ENCODE measurements at regions not wholly inside any gene's neighbourhood (a gene's known extent, or its start where the extent isn't known, plus 50 kb on each side); places are given as distances from the start of the nearest gene placed in this dataset.

GRCh38 chr3:177550667-177551066, 353.4 kb upstream of the TBL1XR1 start:
- no peak for DNase-seq

DNA sequence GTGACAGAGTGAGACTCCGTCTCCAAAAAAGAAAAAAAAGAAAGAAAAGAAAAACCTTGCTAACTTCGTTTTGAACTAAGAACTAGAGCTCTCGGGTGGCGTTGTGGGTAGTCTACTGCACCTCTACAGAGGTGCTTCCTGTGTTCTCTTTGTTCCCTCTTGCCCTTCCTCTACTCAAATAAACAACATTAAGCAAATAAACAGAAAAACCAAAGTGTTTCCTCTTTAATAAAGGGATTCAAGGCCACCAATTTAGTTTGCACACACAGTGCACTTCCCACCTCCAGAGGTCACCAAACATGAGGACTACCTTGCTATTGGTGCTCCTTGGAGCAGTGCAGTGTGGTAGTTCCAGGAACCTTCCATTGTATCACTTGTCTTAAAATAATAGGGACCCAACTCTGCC, 354.2 kb upstream of the TBL1XR1 start:
- DNase-seq: no peak

DNA sequence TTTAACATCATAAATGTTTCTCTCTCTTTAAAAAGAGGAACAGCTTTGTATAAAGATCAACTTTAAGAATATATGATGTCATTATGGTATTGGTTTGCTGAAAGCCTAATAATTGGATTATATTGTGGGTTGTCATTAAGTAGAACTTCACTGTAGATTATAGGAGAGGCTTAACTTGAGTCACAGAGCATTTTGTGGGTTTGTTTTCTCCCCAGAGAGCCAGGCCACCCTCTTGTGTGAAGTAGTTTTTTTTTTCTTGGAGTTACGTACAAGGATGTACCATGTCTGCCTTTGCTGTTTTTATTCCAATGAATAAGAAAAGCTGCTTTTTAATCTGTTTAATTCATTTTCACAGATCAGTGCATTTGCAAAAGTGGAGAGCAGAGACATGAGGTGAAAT, 354.8 kb upstream of the TBL1XR1 start:
- DNase-seq: no peak

DNA sequence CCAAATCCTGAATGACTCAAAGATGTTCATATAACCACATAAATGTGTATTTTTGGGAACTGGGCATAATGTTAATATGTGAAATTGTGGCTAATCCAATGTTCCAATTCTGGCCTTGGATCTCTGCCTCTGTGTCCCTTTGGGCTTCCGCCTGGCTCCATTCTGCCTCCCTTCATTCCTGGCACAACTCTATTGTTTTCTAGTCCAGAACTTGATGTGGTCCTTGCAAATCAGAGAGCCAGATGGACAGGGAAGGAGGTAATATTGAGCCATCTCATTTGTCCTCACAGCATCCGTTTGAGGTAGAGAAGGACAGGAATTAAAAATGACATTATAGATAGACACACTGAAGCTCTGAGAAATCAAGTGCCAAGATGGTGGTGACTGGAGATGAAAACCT, 355.7 kb upstream of the TBL1XR1 start:
- no peak for DNase-seq

GRCh38 chr3:177553579-177553978, 356.3 kb upstream of the TBL1XR1 start:
- DNase-seq: no peak

GRCh38 chr3:177554895-177555759, 357.8 kb upstream of the TBL1XR1 start:
- DNase-seq: peak; percentile 65

DNA sequence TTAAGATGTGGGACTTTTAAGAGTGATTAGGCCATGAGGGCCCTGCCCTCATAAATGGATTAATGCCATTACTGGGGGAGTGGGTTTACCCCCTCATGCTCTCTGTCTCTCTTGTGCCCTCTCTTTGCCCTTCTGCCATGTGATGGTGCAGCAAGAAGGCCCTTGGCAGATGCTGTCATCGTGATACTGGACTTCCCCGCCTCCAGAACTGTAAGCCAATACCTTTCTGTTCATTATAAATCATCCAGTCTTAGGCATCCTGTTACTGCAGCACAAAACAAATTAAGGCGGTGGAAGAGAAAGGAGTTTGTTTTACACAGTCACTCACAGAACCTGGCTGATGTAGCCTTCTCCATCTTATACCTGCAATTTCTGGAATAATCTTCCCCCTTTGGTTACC, 360.3 kb upstream of the TBL1XR1 start:
- no peak for DNase-seq

DNA sequence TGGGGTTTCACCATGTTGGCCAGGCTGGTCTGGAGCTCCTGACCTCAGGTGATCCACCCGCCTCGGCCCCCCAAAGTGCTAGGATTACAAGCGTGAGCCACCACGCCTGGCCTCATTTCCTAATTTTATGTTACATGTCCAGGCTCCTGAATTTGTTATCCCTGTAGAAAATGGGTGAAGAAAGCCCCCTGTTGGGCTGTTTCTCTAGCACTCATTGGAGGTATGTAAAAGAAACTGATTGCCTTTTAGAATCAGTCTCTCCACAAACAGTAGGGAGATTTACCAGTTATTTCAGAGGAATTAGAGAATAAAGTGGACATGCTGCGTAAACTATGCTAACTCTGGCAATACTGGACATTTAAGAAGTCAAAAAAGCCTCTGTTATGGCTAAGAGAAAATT, 364.1 kb upstream of the TBL1XR1 start:
- no peak for DNase-seq

DNA sequence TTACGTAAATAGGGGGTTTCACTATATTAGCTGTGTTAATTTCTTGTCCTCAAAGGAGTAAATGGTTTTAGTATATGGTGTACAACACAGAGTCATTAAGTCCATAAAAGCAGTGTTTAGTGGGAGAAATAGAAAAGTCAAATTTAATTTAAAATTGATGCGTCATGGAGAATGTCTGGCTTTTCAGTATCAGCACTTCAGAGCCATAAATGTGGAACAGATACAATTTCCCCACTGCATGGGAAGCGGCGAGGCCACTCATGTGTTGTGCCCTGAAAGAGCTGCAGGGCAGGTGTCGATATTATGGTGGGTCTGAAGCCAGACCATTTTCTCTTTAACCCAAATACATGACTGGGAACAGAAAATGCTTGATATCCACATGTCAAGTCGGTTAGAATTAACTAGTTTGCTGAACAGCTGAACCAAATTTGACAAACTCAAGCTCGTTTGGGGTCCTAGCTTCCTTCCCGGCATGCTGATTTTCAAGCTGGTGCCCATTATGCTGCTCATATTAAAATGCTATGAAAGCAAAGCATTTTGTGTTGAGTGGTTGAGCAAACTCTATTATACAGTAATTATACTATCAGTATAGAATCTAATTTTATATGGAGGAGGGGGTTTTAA, 364.6 kb upstream of the TBL1XR1 start:
- no peak for DNase-seq

DNA sequence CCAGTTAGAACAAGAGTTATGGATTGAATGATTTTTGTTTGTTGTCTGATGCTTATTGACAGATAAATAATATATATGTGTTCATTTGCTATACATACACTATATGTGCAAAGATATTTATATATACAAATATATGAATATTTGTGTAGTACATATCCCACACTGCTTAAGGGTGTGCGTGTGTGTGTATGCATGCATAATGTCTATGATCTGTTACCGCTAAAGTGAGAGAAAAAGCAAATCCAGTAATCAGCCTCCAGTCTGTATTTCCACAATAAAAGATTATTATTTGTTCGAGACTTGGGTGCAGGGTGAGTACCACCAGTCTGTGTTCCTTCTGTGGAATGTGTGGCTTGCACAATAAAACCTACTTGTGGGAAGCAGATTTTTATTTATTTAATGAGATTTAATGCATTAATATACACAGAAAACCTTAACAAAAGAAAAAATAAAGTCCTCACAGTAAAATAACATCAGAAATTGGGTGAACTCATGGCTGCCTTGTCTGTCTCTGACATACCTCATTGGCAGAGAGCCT, 366.0 kb upstream of the TBL1XR1 start:
- no peak for DNase-seq

DNA sequence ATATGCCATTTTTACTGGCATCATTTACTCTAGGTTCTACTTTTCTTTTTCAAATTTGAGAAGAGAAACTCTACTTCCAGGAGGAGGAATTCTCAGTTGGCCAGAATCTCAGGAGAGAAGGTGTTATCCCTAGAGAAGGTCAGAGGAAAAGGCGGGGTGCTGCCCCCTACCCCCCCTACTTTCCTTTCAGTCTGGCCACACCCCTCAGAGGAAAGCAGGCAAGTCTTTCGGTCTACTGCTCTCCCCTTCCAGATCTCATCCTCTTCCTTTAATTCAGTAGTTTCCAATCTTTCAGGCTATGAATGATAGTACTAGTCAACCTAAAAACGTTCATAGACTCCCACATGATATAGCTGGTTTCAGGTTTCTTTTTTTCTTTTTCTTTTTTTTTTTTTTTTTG, 366.5 kb upstream of the TBL1XR1 start:
- DNase-seq: no peak

DNA sequence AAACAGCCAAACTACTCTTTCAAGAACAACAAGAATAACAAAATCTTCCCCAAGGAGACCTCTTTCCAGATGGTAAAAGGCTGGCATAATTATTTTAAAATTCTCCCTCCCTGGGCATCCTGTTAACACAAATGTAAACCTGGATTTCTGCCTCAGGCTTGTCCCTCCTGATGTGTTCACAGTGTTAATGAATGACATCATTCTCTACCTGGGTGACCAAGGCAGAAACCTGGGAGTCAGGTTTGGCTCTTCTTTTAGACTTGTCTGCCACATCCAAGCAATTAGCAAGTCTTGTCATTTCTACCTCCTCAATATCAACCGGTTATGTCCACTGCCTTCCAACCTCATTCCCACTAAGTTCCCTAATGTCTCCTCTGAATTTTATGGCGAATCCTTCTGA, 368.7 kb upstream of the TBL1XR1 start:
- no peak for DNase-seq

- peak; percentile 15 for DNase-seq
These were observed 370.6 kb upstream of the TBL1XR1 start for GRCh38 chr3:177567833-177568232.

GRCh38 chr3:177569193-177569592, 371.9 kb upstream of the TBL1XR1 start:
- DNase-seq: no peak

DNA sequence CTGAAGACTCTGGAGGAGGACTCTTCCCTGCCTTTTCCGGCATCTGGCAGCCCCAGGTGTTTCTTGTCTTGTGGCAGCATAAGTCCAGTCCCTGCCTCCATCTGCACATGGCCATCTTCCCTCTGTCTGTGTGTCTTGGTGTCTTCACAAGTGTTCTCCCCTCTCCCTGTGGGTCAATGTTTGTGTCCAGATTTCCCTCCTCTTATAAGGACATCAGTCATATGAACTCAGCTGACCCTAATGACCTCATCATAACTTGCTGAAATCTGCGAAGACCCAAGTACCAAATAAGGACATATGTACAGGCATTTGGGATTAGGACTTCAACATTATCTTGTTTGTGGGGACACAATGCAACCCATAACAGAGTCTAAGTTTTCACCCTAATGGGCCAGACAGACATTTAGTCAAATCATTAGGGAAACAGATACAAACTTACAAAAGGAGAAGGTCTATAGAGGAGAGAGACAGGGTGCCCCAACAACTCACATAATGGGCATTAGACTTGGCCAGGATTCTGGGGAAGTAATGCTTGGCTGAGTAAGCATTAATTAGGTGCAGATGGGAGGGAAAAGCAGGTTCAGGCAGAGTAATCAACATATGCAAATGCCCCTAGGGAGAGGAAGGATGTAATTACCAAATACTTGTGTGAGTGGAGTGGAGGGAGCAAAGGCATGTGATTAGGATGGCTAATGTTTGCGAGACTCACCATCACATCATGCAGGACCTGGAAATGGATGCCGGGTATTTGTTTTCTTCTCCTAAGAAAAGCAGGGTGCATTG, 372.8 kb upstream of the TBL1XR1 start:
- DNase-seq: peak; percentile 43

- no peak for DNase-seq
These were observed 374.1 kb upstream of the TBL1XR1 start for GRCh38 chr3:177571271-177571943.

DNA sequence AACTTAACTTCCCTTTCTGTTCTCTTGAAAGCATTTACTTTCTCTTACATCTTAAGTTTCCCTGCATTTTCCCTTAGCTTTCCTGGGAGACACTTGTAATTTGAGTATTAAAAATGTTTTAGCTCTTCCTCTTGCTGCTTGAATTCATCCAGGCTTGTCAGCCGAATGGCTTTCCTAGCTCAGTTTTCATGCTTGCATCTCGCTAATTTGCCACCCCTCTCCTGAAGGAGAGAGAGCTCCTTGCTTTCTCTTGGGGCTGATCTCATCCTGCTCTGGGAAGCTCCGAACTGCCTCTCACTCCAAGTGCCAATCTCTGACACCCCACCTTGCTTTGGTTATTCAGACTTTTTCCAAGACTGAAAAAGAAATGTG, 374.6 kb upstream of the TBL1XR1 start:
- DNase-seq: no peak

DNA sequence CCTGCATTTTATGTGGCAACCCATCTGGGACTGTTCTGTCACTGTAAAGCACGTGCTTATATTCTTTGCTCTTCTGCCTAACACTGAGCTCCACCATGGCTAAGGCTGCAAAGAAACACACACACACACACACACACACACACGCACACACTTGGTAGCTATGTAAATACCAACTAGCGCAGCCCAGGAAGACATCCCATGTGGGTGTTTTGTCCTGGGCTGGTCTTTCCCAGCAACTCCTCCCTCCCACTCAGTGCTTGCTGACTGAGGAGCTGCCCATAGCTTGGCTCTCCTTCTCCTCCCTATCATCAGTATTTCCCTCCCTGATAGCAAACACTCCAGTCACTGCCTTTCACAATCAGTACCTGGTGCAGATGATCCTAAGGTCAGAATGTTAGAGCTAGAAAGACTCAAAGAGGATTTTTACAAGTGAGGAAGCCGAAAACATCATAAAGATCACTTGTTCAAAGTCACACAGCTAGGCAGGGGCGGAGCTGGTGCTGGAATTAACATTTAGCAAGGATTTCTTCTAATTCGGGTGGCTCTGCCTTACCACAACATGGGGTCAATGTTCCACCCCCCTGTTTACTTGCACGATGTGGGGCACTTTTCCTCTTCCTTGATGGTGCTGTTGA, 377.1 kb upstream of the TBL1XR1 start:
- DNase-seq: no peak

GRCh38 chr3:177576746-177577145, 379.5 kb upstream of the TBL1XR1 start:
- DNase-seq: no peak

DNA sequence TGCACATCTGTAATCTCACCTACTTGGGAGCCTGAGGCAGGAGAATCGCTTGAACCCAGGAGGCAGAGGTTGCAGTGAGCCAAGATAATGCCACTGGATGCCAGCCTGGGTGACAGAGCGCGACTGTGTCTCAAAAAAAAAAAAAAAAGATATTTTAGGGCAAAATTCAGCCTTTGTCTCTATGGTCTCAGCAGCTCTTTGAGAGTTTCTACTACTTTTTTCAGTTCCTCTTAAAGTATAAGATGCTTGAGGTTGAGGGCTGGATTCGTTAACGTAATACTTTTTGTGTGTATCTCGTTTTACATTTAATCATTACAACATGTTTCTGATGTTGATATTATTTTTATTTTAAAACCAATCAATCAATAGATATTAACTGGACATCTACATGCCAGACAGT, 381.2 kb upstream of the TBL1XR1 start:
- no peak for DNase-seq

DNA sequence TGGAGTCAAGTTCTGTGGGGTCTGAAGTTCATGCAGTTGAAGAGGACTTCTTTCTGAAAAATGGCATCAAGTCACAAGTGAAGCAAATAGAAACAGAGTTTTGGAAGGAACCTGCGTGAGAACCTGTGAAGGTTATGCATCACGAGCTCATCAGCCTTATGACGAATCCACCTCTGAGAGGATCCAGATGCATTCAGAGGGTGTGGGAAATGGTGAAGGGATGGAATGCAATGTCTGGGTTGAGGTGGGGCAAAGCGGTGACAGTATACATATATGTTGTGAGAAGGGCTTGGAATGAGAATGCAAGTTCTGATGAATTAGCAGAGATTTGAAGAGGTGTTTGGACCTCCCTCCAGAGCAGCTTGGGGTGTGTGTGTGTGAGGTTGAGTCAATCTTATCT, 382.1 kb upstream of the TBL1XR1 start:
- DNase-seq: no peak

DNA sequence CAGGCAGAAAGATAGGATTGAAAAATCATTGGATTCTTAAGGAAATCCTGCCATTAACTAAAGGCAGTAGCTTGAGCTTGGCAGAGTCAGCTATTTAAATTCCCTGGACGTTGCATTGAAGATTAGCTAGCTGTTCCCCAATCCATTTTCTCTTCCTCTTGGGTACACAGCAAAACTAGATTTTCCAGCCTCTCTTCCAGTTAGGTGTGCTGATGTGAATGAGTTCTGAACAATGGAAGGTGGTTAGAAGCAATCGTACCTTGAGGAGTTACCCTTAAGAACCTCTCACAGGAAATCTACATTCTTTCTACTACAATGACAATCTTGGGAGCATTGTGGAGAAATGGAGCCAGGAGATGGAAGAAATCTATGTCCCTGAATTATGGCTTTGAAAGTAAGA, 383.2 kb upstream of the TBL1XR1 start:
- no peak for DNase-seq

DNA sequence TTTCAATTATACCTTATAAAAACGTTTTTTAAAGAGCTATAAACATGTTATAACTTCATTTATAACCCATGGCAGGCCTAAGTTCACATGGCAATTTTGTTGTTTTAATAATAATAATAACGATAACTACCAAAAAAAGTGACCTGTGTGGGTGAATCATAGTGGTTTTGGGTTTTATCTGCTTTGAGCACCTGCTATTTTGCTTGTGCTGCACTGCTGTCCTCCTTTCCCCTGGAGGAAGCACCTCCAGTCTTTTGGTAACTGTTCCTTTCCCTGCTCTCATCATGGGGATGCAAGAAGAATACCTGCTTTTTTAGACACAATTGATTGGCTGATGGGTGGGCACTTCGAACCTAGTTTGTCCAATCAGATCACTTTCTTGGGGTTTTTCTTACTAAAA, 388.0 kb upstream of the TBL1XR1 start:
- DNase-seq: no peak

Measured in HCEC 1CT (cell line).